ENCODE measurements at regions not wholly inside any gene's neighbourhood (a gene's known extent, or its start where the extent isn't known, plus 50 kb on each side); places are given as distances from the start of the nearest gene placed in this dataset.

GRCh38 chr6:111952821-111953540 lies 79.7 kb upstream of the FYN start:
- no peaks in the 10 kb centered on the region for H4K20me1 ChIP-seq (ENCODE audit: control insufficient read depth, extremely low read depth, insufficient read depth, low read length)
- H2AFZ ChIP-seq (ENCODE audit: low read length) = no peak overlapping the region
- H3K9ac ChIP-seq (ENCODE audit: insufficient read depth, low read length) = no peak overlapping the region
- no peak overlapping the region for H3K27ac ChIP-seq (ENCODE audit: insufficient read depth, low read length)
- H3K27me3 ChIP-seq (ENCODE audit: control insufficient read depth, insufficient read depth, low read length) = peaks cover 2% of the 10 kb centered on the region
- no peak overlapping the region for H3K4me3 ChIP-seq (replicated peaks in 1 of 4; ENCODE audit: control extremely low read depth in 1 of 4, insufficient read depth in 1 of 4, low read depth in 3 of 4, low read length in 4 of 4)
- no peak overlapping the region for H3K4me2 ChIP-seq (ENCODE audit: extremely low read depth, insufficient read depth, low read length)
- no peaks in the 10 kb centered on the region for H3K9me3 ChIP-seq (ENCODE audit: control insufficient read depth, insufficient read depth, low read depth, low read length)
- DNase-seq (ENCODE audit: low read depth in 2 of 2) = no peak
- H3K36me3 ChIP-seq (ENCODE audit: control insufficient read depth, insufficient read depth, low read length) = no peaks in the 10 kb centered on the region
- no peak for TF ChIP-seq CTCF (conservative IDR thresholded peaks at IDR 0.05 in 1 of 2, IDR thresholded peaks at IDR 0.05 in 1 of 2; ENCODE audit: low read depth in 1 of 2, low read length in 2 of 2)
- no peak for TF ChIP-seq EZH2 (IDR thresholded peaks at IDR 0.05; ENCODE audit: low read length, missing control alignments)
- peaks cover 2% of the 10 kb centered on the region for H3K4me1 ChIP-seq (ENCODE audit: control insufficient read depth, extremely low read depth, insufficient read depth, low read length)
- H3K79me2 ChIP-seq (ENCODE audit: control insufficient read depth, insufficient read depth, low read length) = no peaks in the 10 kb centered on the region

GRCh38 chr6:111956098-111956497 lies 82.8 kb upstream of the FYN start:
- H3K4me1 ChIP-seq (ENCODE audit: control insufficient read depth, extremely low read depth, insufficient read depth, low read length) = peaks cover 2% of the 10 kb centered on the region
- TF ChIP-seq EZH2 (IDR thresholded peaks at IDR 0.05; ENCODE audit: low read length, missing control alignments) (no peak), CTCF (conservative IDR thresholded peaks at IDR 0.05 in 1 of 2, IDR thresholded peaks at IDR 0.05 in 1 of 2; ENCODE audit: low read depth in 1 of 2, low read length in 2 of 2) (no peak)
- H3K4me3 ChIP-seq (replicated peaks in 1 of 4; ENCODE audit: control extremely low read depth in 1 of 4, insufficient read depth in 1 of 4, low read depth in 3 of 4, low read length in 4 of 4) = no peak overlapping the region

GRCh38 chr6:111957623-111958315 lies 84.5 kb upstream of the FYN start:
- peak in 1 of 2 donors; percentile 39 for DNase-seq (ENCODE audit: low read depth in 2 of 2)
- Histone ChIP-seq H3K36me3 (ENCODE audit: control insufficient read depth, insufficient read depth, low read length) (no peaks in the 10 kb centered on the region), H3K27ac (ENCODE audit: insufficient read depth, low read length) (no peak overlapping the region), H3K4me3 (replicated peaks in 1 of 4; ENCODE audit: control extremely low read depth in 1 of 4, insufficient read depth in 1 of 4, low read depth in 3 of 4, low read length in 4 of 4) (no peak overlapping the region), H3K27me3 (ENCODE audit: control insufficient read depth, insufficient read depth, low read length) (no peaks in the 10 kb centered on the region), H3K9me3 (ENCODE audit: control insufficient read depth, insufficient read depth, low read depth, low read length) (no peaks in the 10 kb centered on the region), H4K20me1 (ENCODE audit: control insufficient read depth, extremely low read depth, insufficient read depth, low read length) (no peaks in the 10 kb centered on the region), H2AFZ (ENCODE audit: low read length) (no peak overlapping the region), H3K79me2 (ENCODE audit: control insufficient read depth, insufficient read depth, low read length) (no peaks in the 10 kb centered on the region), H3K4me2 (ENCODE audit: extremely low read depth, insufficient read depth, low read length) (no peak overlapping the region), H3K9ac (ENCODE audit: insufficient read depth, low read length) (no peak overlapping the region), H3K4me1 (ENCODE audit: control insufficient read depth, extremely low read depth, insufficient read depth, low read length) (peaks cover 2% of the 10 kb centered on the region)
- TF ChIP-seq CTCF (conservative IDR thresholded peaks at IDR 0.05 in 1 of 2, IDR thresholded peaks at IDR 0.05 in 1 of 2; ENCODE audit: low read depth in 1 of 2, low read length in 2 of 2) (no peak), EZH2 (IDR thresholded peaks at IDR 0.05; ENCODE audit: low read length, missing control alignments) (no peak)

More at GRCh38 chr6:111956098-111956497, 82.8 kb upstream of the FYN start:
- H3K27me3 ChIP-seq (ENCODE audit: control insufficient read depth, insufficient read depth, low read length) = no peaks in the 10 kb centered on the region
- H3K4me2 ChIP-seq (ENCODE audit: extremely low read depth, insufficient read depth, low read length) = no peak overlapping the region
- no peaks in the 10 kb centered on the region for H3K9me3 ChIP-seq (ENCODE audit: control insufficient read depth, insufficient read depth, low read depth, low read length)
- DNase-seq (ENCODE audit: low read depth in 2 of 2) = no peak
- H3K36me3 ChIP-seq (ENCODE audit: control insufficient read depth, insufficient read depth, low read length) = no peaks in the 10 kb centered on the region
- H4K20me1 ChIP-seq (ENCODE audit: control insufficient read depth, extremely low read depth, insufficient read depth, low read length) = no peaks in the 10 kb centered on the region
- H3K79me2 ChIP-seq (ENCODE audit: control insufficient read depth, insufficient read depth, low read length) = no peaks in the 10 kb centered on the region
- H3K9ac ChIP-seq (ENCODE audit: insufficient read depth, low read length) = no peak overlapping the region
- no peak overlapping the region for H2AFZ ChIP-seq (ENCODE audit: low read length)
- H3K27ac ChIP-seq (ENCODE audit: insufficient read depth, low read length) = no peak overlapping the region

Measured in fibroblast of lung (primary cell).